Mesenchymal stem cell (in vitro differentiated cells and primary cell): ENCODE measurements at regions not wholly inside any gene's neighbourhood (a gene's known extent, or its start where the extent isn't known, plus 50 kb on each side); places are given as distances from the start of the nearest gene placed in this dataset.

Experiments used
- DNase-seq: peaks from one replicate; pipeline ENCODE4 v3.0.0-alpha.2; 2013
- H2AFZ ChIP-seq: one replicate; pipeline ENCODE4 v1.6.1; 2013; ENCODE audit warnings: low read depth, mild to moderate bottlenecking, control low read depth, inconsistent platforms, low read length, moderate library complexity
- H2AK5ac ChIP-seq: 2 replicates; pipeline ENCODE4 v1.6.1; 2013; ENCODE audit warnings: low read length, moderate library complexity, mild to moderate bottlenecking, inconsistent platforms; ENCODE audit not compliant: severe bottlenecking
- H2BK120ac ChIP-seq: one replicate; pipeline ENCODE4 v1.6.1; 2013; ENCODE audit warnings: low read depth, mild to moderate bottlenecking, inconsistent platforms, low read length, moderate library complexity
- H2BK12ac ChIP-seq, 2 experiments: one replicate each; pipeline ENCODE4 v1.6.1; 2013; ENCODE audit warnings: inconsistent platforms in 2 of 2, low read length in 2 of 2, mild to moderate bottlenecking in 2 of 2, moderate library complexity in 2 of 2, control low read depth in 1 of 2
- H2BK15ac ChIP-seq: one replicate; pipeline ENCODE4 v1.6.1; 2013; ENCODE audit warnings: mild to moderate bottlenecking, low read depth, inconsistent platforms; ENCODE audit not compliant: poor library complexity, severe bottlenecking
- H2BK5ac ChIP-seq: 2 replicates; pipeline ENCODE4 v1.6.1; 2013; ENCODE audit warnings: low read depth, mild to moderate bottlenecking, low read length, control low read depth, inconsistent platforms; ENCODE audit not compliant: poor library complexity, severe bottlenecking
- H3K14ac ChIP-seq, 2 experiments: one replicate each; pipeline ENCODE4 v1.6.1; 2013; ENCODE audit warnings: inconsistent platforms in 2 of 2, low read length in 2 of 2, control low read depth in 1 of 2, mild to moderate bottlenecking in 1 of 2, moderate library complexity in 1 of 2
- H3K18ac ChIP-seq, 2 experiments: one replicate each; pipeline ENCODE4 v1.6.1; 2013; ENCODE audit warnings: inconsistent platforms in 2 of 2, low read length in 2 of 2, control low read depth in 1 of 2, low read depth in 1 of 2, mild to moderate bottlenecking in 1 of 2
- H3K23ac ChIP-seq, 2 experiments: one replicate each; pipeline ENCODE4 v1.6.1; 2013; ENCODE audit warnings: inconsistent platforms in 2 of 2, low read length in 2 of 2, mild to moderate bottlenecking in 2 of 2, moderate library complexity in 2 of 2, control low read depth in 1 of 2
- H3K27ac ChIP-seq: 2 replicates; pipeline ENCODE4 v1.5.1; 2013; ENCODE audit warnings: mild to moderate bottlenecking, moderate library complexity, low read length, control low read depth, inconsistent platforms; ENCODE audit not compliant: poor library complexity, severe bottlenecking
- H3K27me3 ChIP-seq, 2 experiments: 2 replicates each; pipeline versions ENCODE4 v1.6.1 to v1.7.0; 2013; ENCODE audit warnings: low read length in 2 of 2, mild to moderate bottlenecking in 2 of 2, moderate library complexity in 2 of 2, control low read depth in 1 of 2, inconsistent platforms in 1 of 2; ENCODE audit not compliant: control insufficient read depth in 1 of 2, insufficient read depth in 1 of 2
- H3K36me3 ChIP-seq, 2 experiments: 2 replicates each; pipeline versions ENCODE4 v1.6.1 to v1.7.0; 2013; ENCODE audit warnings: low read length in 2 of 2, control low read depth in 1 of 2, inconsistent platforms in 1 of 2, low read depth in 1 of 2, mild to moderate bottlenecking in 1 of 2; ENCODE audit not compliant: insufficient read depth in 2 of 2, control insufficient read depth in 1 of 2
- H3K4ac ChIP-seq, 2 experiments: one replicate each; pipeline ENCODE4 v1.6.1; 2013; ENCODE audit warnings: inconsistent platforms in 2 of 2, low read length in 2 of 2, mild to moderate bottlenecking in 2 of 2, moderate library complexity in 2 of 2, control low read depth in 1 of 2, low read depth in 1 of 2
- H3K4me1 ChIP-seq: 2 replicates; pipeline ENCODE4 v1.6.1; 2013; ENCODE audit warnings: low read depth, low read length, control low read depth; ENCODE audit not compliant: control insufficient read depth, insufficient read depth
- H3K4me2 ChIP-seq: 2 replicates; pipeline ENCODE4 v1.6.1; 2013; ENCODE audit warnings: low read length, mild to moderate bottlenecking, inconsistent platforms; ENCODE audit not compliant: poor library complexity, severe bottlenecking
- H3K4me3 ChIP-seq, 2 experiments: 2 replicates each; pipeline versions ENCODE4 v1.5.1 to v1.7.0; 2013; ENCODE audit warnings: low read length in 2 of 2, mild to moderate bottlenecking in 2 of 2, control low read depth in 1 of 2, low read depth in 1 of 2; ENCODE audit not compliant: insufficient read depth in 1 of 2
- H3K79me1 ChIP-seq: replicated peaks from 2 replicates; pipeline ENCODE4 v1.6.1; 2013; ENCODE audit warnings: mild to moderate bottlenecking, control low read depth, low read length, inconsistent platforms; ENCODE audit not compliant: poor library complexity, severe bottlenecking
- H3K9ac ChIP-seq: 2 replicates; pipeline ENCODE4 v1.7.0; 2013; ENCODE audit warnings: mild to moderate bottlenecking, low read length, moderate library complexity
- H3K9me3 ChIP-seq: 2 replicates; pipeline ENCODE4 v1.7.0; 2013; ENCODE audit warnings: mild to moderate bottlenecking, low read length; ENCODE audit not compliant: control insufficient read depth
- H4K8ac ChIP-seq: one replicate; pipeline ENCODE4 v1.6.1; 2013; ENCODE audit warnings: inconsistent platforms, mild to moderate bottlenecking, low read length, moderate library complexity
- H4K91ac ChIP-seq: one replicate; pipeline ENCODE4 v1.6.1; 2013; ENCODE audit warnings: mild to moderate bottlenecking, low read length, inconsistent platforms
- WGBS: methylation state at CpG from one replicate; pipeline ENCODE4 v1.1.7; 2013; ENCODE audit warnings: mixed read lengths; 5-methylcytosine and 5-hydroxymethylcytosine counted together

DNA sequence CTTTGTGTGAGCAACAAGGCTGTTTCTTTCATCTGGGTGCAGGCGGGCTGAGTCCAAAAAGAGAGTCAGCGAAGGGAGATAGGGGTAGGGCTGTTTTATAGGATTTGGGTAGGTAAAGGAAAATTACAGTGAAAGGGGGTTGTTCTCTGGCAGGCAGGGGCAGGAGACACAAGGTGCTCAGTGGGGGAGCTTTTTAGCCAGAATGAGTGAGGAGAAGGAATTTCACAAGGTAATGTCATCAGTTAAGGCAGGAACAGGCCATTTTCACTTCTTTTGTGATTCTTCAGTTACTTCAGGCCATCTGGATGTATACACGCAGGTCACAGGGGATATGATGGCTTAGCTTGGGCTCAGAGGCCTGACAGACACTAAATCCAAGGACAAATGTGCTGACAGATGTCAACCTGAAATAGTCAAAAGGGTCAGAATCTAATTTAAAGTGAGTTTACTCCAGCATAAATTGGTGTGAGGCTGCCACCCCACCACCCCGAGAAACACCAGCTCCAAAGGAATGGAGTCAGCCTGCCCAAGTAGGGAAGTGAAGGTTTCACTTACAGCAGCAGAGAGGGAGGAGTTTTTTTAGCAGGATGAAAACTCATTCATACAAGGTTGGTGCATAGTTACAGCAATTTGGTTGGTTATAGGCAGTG is 560.0 kb upstream of the CDH4 start:
- Histone ChIP-seq H4K91ac (no peak overlapping the region), H4K8ac (no peak overlapping the region), H2BK120ac (no peak overlapping the region), H3K4ac (no peak overlapping the region), H2BK5ac (no peak overlapping the region), H3K4me1 (peaks cover 2% of the 10 kb centered on the region), H2AFZ (no peak overlapping the region), H3K4me2 (no peak overlapping the region), H2AK5ac (no peak overlapping the region), H3K9ac (no peak overlapping the region), H3K27me3 (no peaks in the 10 kb centered on the region), H3K14ac (no peak overlapping the region), H2BK12ac (no peak overlapping the region), H3K4me3 (no peak overlapping the region), H3K27ac (no peak overlapping the region), H3K79me1 (no peaks in the 10 kb centered on the region), H2BK15ac (no peak overlapping the region), H3K9me3 (no peaks in the 10 kb centered on the region), H3K36me3 (no peaks in the 10 kb centered on the region), H3K18ac (no peak overlapping the region), H3K23ac (no peak overlapping the region)
- WGBS = 27% methylated on average over 3 of the region's 4 CpGs
- DNase-seq = no peak

DNA sequence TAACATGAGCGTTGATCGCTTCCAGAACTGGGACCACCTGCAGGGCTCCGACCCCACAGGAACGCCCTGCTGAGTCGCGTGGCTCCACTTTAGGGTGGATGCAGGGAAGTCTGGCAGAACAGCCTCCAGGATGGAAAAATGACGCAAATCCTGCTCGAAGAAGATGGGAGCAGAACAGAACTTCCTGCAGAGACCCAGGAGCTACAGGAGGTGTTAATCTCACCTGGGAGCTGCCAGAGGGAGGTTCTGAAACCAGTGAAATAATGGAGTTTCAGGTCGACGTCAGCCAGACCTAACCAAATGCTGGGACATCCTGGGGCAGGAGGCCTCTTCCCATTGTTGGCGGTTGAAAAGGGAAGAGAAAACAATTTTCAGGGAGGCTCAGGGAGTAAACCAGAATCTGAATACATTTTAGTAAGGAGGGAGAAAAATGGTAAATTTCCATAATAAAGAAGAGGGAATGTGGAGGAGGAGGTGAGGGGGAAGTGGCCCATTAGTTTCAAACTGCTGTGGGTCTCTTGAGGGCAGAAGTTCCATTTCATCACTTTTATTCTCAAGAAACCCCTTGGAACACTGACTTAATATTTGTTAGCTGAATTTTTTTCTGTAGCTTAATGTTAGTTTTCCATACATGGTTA is 558.4 kb upstream of the CDH4 start:
- Histone ChIP-seq H3K36me3 (no peaks in the 10 kb centered on the region), H4K8ac (no peak overlapping the region), H3K4me1 (peaks cover 2% of the 10 kb centered on the region), H3K14ac (no peak overlapping the region), H3K4me3 (no peak overlapping the region), H3K23ac (no peak overlapping the region), H3K4me2 (no peak overlapping the region), H2AFZ (no peak overlapping the region), H4K91ac (no peak overlapping the region), H2BK15ac (no peak overlapping the region), H2BK5ac (no peak overlapping the region), H3K79me1 (no peaks in the 10 kb centered on the region), H3K9me3 (no peaks in the 10 kb centered on the region), H3K27me3 (no peaks in the 10 kb centered on the region), H2BK12ac (no peak overlapping the region), H3K27ac (no peak overlapping the region), H3K9ac (no peak overlapping the region), H3K4ac (no peak overlapping the region), H2BK120ac (no peak overlapping the region), H3K18ac (no peak overlapping the region), H2AK5ac (no peak overlapping the region)
- WGBS = 27% methylated on average over 11 of the region's 11 CpGs
- DNase-seq = no peak

DNA sequence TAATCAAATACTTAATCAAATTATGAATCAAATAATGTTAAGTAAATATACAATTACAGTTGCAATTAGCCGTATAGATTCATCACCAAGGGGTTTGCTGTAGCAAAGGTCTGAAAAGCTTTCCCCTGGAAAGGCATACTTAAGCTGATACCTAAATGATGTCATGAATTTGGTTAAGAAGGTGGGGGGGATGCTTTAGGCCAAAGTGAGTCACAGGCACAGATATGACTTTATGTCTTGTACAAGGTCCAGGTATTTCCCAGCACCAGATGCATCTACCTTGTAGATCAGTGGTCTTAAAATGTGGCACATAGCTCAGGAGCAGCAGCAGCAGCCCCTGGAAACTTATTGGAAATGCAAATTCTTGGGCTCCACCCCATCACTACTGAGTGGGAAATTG is 557.3 kb upstream of the CDH4 start:
- no peak overlapping the region for H4K91ac ChIP-seq
- no peak overlapping the region for H3K4me3 ChIP-seq
- H3K14ac ChIP-seq = no peak overlapping the region
- 82% methylated on average over 1 of the region's 1 CpG for WGBS
- no peak overlapping the region for H3K4me2 ChIP-seq
- no peak overlapping the region for H4K8ac ChIP-seq
- H2BK5ac ChIP-seq = no peak overlapping the region
- H3K18ac ChIP-seq = no peak overlapping the region
- H2BK15ac ChIP-seq = no peak overlapping the region
- DNase-seq = no peak
- H2BK12ac ChIP-seq = no peak overlapping the region
- H3K23ac ChIP-seq = no peak overlapping the region
- H3K27me3 ChIP-seq = no peaks in the 10 kb centered on the region
- no peak overlapping the region for H2AFZ ChIP-seq
- H3K27ac ChIP-seq = no peak overlapping the region
- H2BK120ac ChIP-seq = no peak overlapping the region
- H2AK5ac ChIP-seq = no peak overlapping the region
- H3K79me1 ChIP-seq = no peaks in the 10 kb centered on the region
- H3K36me3 ChIP-seq = no peaks in the 10 kb centered on the region
- H3K9me3 ChIP-seq = no peaks in the 10 kb centered on the region
- H3K4me1 ChIP-seq = peaks cover 2% of the 10 kb centered on the region
- no peak overlapping the region for H3K4ac ChIP-seq
- H3K9ac ChIP-seq = peak overlapping the region; percentile 3

DNA sequence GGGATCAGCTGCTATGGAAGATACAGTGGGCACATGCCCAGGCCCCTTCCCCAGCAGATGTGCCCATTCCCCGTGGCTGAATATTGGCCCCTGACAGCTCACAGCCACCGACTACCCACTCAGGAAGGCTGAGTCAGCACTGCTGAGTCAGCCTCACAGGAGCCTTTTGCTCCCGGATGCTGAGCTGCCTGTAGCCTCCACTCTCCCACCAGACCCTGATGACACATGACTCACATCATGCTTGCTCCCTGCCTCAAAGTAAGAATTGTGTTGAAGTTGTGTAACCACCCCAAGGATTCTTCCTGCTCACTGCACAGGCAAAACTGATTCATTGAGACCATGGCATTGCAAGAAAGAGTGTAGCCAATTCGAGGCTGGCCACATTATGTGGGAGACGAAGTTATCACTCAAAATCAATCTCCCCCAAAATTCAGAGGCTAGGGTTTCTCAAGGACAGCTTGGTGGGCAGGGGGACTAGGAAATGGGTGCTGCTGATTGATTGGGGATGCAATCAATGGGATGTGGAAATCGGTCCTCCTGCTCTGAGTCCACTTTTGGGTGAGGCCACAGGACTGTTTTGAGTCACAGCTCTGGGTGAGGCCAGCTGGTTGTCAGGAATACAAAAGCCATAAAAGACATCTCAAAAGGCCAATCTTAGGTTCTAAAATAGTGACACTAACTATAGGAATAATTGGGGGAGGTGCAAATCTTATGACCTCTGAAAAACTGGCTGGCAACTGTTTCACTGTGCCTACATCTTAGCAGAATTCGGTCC is 556.6 kb upstream of the CDH4 start:
- Histone ChIP-seq H4K91ac (no peak overlapping the region), H3K36me3 (no peaks in the 10 kb centered on the region), H2AFZ (no peak overlapping the region), H3K4me3 (no peak overlapping the region), H3K14ac (no peak overlapping the region), H3K79me1 (no peaks in the 10 kb centered on the region), H3K18ac (no peak overlapping the region), H3K27ac (no peak overlapping the region), H3K4me2 (no peak overlapping the region), H2BK120ac (no peak overlapping the region), H3K23ac (no peak overlapping the region), H3K27me3 (no peaks in the 10 kb centered on the region), H3K9ac (peak overlapping the region; percentile 65), H2AK5ac (no peak overlapping the region), H2BK12ac (no peak overlapping the region), H2BK15ac (no peak overlapping the region), H3K4me1 (peaks cover 2% of the 10 kb centered on the region), H3K4ac (no peak overlapping the region), H3K9me3 (no peaks in the 10 kb centered on the region), H4K8ac (no peak overlapping the region), H2BK5ac (no peak overlapping the region)
- 26% methylated on average over 5 of the region's 7 CpGs for WGBS
- DNase-seq = peak; percentile 23
